RWPE1 (cell line): ENCODE measurements at regions not wholly inside any gene's neighbourhood (a gene's known extent, or its start where the extent isn't known, plus 50 kb on each side); places are given as distances from the start of the nearest gene placed in this dataset.
"Not testable (repeated sequence)": the region's sequence is repeated elsewhere in the genome, so short reads cannot be mapped to it uniquely, and the experiment has no call there.

Experiments
- CTCF ChIA-PET: fragments of 350-600 bp; sonication (Branson Sonifier 250); formaldehyde crosslinking; extraction: SDS; loops from one replicate; lab custom pipeline; 2021; lab: Yijun Ruan, JAX
- POLR2A ChIA-PET: fragments of 400-600 bp; formaldehyde crosslinking; extraction: SDS; loops from one replicate; lab custom pipeline; 2020; ENCODE audit warnings: antibody characterized with exemption; ENCODE audit not compliant: low non-redundant PET; lab: Yijun Ruan, JAX
- DNase-seq: peaks from one replicate; pipeline ENCODE4 v3.0.0; 2012; ENCODE audit warnings: low spot score
- H3K27ac ChIP-seq: fragments of 450-650 bp; 2 replicates; pipeline ENCODE4 v1.5.1; 2017
- TF ChIP-seq, protein P1 (sequence below): fragments of 450-650 bp; conservative IDR thresholded peaks from 2 replicates; pipeline ENCODE4 v1.5.1; 2017; ENCODE audit warnings: low read depth, mild to moderate bottlenecking

DNA sequence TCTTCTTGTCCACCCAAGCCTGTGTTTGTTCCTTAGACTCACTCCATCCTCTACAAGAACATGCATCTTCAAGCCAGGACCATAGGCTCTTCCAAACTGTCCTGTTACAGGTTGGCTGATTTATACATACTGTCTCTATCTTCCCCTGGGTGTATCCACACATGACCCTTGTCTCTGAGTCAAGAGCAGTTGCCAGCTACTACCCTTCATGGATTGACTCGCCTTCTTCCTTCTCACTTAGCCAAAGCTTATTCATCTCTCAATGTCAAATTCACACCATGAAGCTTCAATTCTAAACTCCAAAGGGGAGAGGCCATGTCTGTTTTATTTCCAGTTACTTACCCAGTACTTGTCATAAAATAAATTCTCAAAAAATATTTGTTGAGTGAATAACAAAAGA is 64.1 kb upstream of the CACHD1 start:
- ChIA-PET CTCF (interaction anchor here (0.6 to 0.7 kb wide), 2 partner anchors 45 to 141 kb away, joined by 4 read pairs; no protein-coding TSS in a partner anchor), POLR2A (no interaction called here)
- TF ChIP-seq, protein P1, sequence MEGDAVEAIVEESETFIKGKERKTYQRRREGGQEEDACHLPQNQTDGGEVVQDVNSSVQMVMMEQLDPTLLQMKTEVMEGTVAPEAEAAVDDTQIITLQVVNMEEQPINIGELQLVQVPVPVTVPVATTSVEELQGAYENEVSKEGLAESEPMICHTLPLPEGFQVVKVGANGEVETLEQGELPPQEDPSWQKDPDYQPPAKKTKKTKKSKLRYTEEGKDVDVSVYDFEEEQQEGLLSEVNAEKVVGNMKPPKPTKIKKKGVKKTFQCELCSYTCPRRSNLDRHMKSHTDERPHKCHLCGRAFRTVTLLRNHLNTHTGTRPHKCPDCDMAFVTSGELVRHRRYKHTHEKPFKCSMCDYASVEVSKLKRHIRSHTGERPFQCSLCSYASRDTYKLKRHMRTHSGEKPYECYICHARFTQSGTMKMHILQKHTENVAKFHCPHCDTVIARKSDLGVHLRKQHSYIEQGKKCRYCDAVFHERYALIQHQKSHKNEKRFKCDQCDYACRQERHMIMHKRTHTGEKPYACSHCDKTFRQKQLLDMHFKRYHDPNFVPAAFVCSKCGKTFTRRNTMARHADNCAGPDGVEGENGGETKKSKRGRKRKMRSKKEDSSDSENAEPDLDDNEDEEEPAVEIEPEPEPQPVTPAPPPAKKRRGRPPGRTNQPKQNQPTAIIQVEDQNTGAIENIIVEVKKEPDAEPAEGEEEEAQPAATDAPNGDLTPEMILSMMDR, result no peak
- H3K27ac ChIP-seq, result no peak overlapping the region
- DNase-seq, result no peak

DNA sequence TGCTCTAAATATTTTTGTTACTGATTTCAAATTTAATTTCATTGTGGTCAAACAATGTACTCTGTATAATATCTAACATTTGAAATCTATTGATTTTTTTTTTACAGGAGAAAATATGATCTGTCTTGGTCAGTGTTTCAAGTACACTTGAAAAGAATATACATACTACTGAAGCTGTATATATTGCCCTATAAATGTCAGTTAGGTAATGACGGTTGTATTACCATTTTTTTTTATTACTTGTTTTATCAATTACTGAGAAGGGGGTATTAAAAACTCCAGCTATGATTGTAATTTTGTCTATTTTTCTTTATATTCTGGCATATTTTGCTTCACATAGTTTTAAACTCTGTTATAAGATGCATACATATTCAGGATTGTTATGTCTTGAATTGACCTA is 59.7 kb upstream of the CACHD1 start:
- POLR2A ChIA-PET, result no interaction called here
- TF ChIP-seq, protein P1, result no peak
- CTCF ChIA-PET, result no interaction called here

DNA sequence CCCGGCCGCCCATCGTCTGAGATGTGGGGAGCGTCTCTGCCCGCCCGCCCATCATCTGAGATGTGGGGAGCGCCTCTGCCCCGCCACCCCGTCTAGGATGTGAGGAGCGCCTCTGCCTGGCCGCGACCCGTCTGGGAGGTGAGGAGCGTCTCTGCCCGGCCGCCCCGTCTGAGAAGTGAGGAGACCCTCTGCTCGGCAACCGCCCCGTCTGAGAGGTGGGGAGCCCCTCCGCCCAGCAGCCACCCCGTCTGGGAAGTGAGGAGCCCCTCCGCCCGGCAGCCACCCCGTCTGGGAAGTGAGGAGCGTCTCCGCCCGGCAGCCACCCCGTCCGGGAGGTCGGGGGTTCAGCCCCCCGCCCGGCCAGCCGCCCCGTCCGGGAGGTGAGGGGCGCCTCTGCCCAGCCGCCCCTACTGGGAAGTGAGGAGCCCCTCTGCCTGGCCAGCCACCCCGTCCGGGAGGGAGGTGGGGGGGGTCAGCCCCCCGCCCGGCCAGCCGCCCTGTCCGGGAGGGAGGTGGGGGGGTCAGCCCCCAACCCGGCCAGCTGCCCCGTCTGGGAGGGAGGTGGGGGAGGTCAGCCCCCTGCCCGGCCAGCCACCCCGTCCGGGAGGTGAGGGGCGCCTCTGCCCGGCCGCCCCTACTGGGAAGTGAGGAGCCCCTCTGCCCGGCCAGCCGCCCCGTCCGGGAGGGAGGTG is 54.9 kb upstream of the CACHD1 start:
- H3K27ac ChIP-seq, CTCF ChIA-PET, POLR2A ChIA-PET, DNase-seq: not testable (repeated sequence)

More for the DNA sequence above, 59.7 kb upstream of the CACHD1 start:
- no peak for DNase-seq
- H3K27ac ChIP-seq, result no peak overlapping the region

DNA sequence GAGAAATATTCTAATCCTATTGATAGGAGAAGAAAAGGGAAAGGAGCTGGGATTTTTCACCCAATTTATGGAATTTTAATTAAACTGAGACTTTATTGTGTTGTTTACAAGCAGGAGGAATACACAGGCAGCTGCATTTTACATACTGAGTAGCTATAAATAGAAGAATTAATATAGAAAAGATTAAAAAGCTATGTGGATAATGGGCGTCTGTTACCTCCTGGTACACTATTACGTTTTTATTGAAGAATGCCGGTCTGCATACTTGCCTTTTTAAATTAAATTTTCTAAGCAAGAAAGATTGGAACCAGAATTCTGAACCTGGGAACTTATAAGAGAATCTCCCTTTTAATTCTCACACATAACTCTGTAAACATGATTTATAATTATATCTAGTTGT is 52.1 kb upstream of the CACHD1 start:
- ChIA-PET POLR2A (no interaction called here), CTCF (interaction anchor here (0.7 kb wide), 1 partner anchor 11 kb away, joined by 4 read pairs; no protein-coding TSS in a partner anchor)
- no peak for DNase-seq
- TF ChIP-seq, protein P1, result no peak
- no peak overlapping the region for H3K27ac ChIP-seq
